ENCODE measurements at regions not wholly inside any gene's neighbourhood (a gene's known extent, or its start where the extent isn't known, plus 50 kb on each side); places are given as distances from the start of the nearest gene placed in this dataset.

- Histone ChIP-seq H3K9me2 (ENCODE audit: insufficient read depth) (no peaks in the 10 kb centered on the region), H4K20me1 (replicated peaks; ENCODE audit: insufficient read depth) (no peaks in the 10 kb centered on the region), H3K79me2 (replicated peaks; ENCODE audit: insufficient read depth) (no peaks in the 10 kb centered on the region), H3K36me3 (ENCODE audit: insufficient read depth) (no peaks in the 10 kb centered on the region), H3F3A (replicated peaks; ENCODE audit: low read depth) (no peaks in the 10 kb centered on the region), H3K27me3 (ENCODE audit: insufficient read depth) (no peaks in the 10 kb centered on the region), H3K4me3 (no peak overlapping the region), H3K27ac (ENCODE audit: low read depth) (no peak overlapping the region), H3K4me2 (no peak overlapping the region), H3K4me1 (ENCODE audit: insufficient read depth) (no peaks in the 10 kb centered on the region), H2AFZ (no peak overlapping the region)
- no peaks in the 10 kb centered on the region for H3K4me1 Mint-ChIP-seq
- ATAC-seq: no peak
- H3K36me3 Mint-ChIP-seq (ENCODE audit: low read depth): no peaks in the 10 kb centered on the region
- no peaks in the 10 kb centered on the region for H3K27me3 Mint-ChIP-seq (ENCODE audit: insufficient read depth, low read depth, poor library complexity)
- TF ChIP-seq ZNF462 (CRISPR knock-in tag; IDR thresholded peaks at IDR 0.05) (no peak), EZH2 (IDR thresholded peaks at IDR 0.05; ENCODE audit: low read depth, unreplicated experiment) (no peak), CREB1 (CRISPR knock-in tag; IDR thresholded peaks at IDR 0.05; ENCODE audit: low read depth) (no peak), POLR2AphosphoS5 (IDR thresholded peaks at IDR 0.05; ENCODE audit: low read depth) (no peak), STAT1 (IDR thresholded peaks at IDR 0.05; ENCODE audit: unreplicated experiment) (no peak), JUNB (IDR thresholded peaks at IDR 0.05; ENCODE audit: unreplicated experiment) (no peak), EZH2phosphoT487 (IDR thresholded peaks at IDR 0.05; ENCODE audit: unreplicated experiment) (no peak), NANOG (IDR thresholded peaks at IDR 0.05; ENCODE audit: borderline replicate concordance) (no peak), REST (IDR thresholded peaks at IDR 0.05; ENCODE audit: unreplicated experiment) (no peak), CTCF (conservative IDR thresholded peaks at IDR 0.05; ENCODE audit: low read depth in 2 of 2) (no peak), ZNF114 (CRISPR knock-in tag; IDR thresholded peaks at IDR 0.05) (no peak), ZNF331 (CRISPR knock-in tag; IDR thresholded peaks at IDR 0.05; ENCODE audit: low read depth) (no peak)
- TF ChIP-seq, protein P1, sequence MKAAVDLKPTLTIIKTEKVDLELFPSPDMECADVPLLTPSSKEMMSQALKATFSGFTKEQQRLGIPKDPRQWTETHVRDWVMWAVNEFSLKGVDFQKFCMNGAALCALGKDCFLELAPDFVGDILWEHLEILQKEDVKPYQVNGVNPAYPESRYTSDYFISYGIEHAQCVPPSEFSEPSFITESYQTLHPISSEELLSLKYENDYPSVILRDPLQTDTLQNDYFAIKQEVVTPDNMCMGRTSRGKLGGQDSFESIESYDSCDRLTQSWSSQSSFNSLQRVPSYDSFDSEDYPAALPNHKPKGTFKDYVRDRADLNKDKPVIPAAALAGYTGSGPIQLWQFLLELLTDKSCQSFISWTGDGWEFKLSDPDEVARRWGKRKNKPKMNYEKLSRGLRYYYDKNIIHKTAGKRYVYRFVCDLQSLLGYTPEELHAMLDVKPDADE (IDR thresholded peaks at IDR 0.05): no peak
- H3K4me3 Mint-ChIP-seq: no peak overlapping the region
- H3K27ac Mint-ChIP-seq: no peak overlapping the region
- no peak for DNase-seq (ENCODE audit: low spot score)
- H3K9me3 Mint-ChIP-seq: 0 out of 3 replicates have a peak, but pooled peaks cover 3% of the 10 kb centered on the region
These were observed 396.6 kb upstream of the TMCO5A start for GRCh38 chr15:37537802-37538201.

Data from GM23338 (cell line).